Gastroesophageal sphincter (tissue), 3 donors: ENCODE measurements at regions not wholly inside any gene's neighbourhood (a gene's known extent, or its start where the extent isn't known, plus 50 kb on each side); places are given as distances from the start of the nearest gene placed in this dataset.
"Not testable (repeated sequence)": the region's sequence is repeated elsewhere in the genome, so short reads cannot be mapped to it uniquely, and the experiment has no call there.

Experiments used
- CTCF ChIP-seq, 4 experiments: fragments of 200-600 bp in 2 of 4; fragments of 450-650 bp in 2 of 4; sonication (generic) in 1 of 4; IDR thresholded peaks; one replicate each; pipeline ENCODE4 v1.5.1; 2017 to 2019; ENCODE audit warnings: antibody characterized with exemption in 4 of 4, mild to moderate bottlenecking in 2 of 4, moderate library complexity in 2 of 4
- POLR2A ChIP-seq, 2 donors: fragments of 450-650 bp; IDR thresholded peaks; one replicate each; pipeline ENCODE4 v1.6.1; 2017; ENCODE audit warnings: antibody characterized with exemption in 2 of 2, mild to moderate bottlenecking in 2 of 2, moderate library complexity in 1 of 2
- POLR2AphosphoS5 ChIP-seq: sonication (generic); formaldehyde crosslinking; IDR thresholded peaks from one replicate; pipeline ENCODE4 v1.6.1; 2017; ENCODE audit warnings: antibody characterized with exemption

DNA sequence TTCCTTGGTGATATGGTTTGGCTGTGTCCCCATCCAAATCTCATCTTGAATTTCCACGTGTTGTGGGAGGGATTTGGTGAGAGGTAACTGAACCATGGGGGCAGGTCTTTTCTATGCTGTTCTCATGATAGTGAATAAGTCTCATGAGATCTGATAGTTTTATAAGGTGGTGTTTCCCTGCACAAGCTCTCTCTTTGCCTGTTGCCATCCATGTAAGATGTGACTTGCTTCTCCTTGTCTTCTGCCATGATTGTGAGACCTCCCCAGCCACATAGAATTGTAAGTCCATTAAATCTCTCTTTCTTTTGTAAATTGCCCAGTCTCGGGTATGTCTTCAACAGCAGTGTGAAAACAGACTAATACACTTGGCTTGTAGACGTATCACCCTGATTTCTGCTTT lies 351.7 kb downstream of the DHRSX start:
- not testable (repeated sequence) for TF ChIP-seq CTCF (IDR thresholded peaks at IDR 0.05); POLR2AphosphoS5; POLR2A (IDR thresholded peaks at IDR 0.05)
